ENCODE measurements at regions not wholly inside any gene's neighbourhood (a gene's known extent, or its start where the extent isn't known, plus 50 kb on each side); places are given as distances from the start of the nearest gene placed in this dataset.

DNA sequence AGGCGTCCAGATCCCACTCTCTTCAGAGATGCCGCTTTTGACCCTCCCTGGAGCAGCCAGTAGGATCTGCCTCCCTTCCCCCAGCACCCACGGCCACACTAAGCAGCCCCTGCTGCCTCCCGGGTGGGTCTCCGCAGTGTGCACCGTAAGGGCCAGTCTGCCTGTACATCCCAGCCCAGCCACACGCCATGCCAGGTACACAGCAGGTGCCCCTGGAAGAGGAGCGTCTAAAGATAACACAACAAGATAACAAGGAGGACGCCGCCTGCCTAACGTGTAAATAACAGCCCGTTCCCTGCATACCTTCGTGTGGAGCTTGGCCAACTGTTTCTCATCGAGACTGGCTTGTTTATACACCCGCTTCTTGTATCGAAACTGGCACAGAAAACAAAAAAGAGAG lies 139.4 kb downstream of the SHANK2 start:
- TF ChIP-seq, protein P1, sequence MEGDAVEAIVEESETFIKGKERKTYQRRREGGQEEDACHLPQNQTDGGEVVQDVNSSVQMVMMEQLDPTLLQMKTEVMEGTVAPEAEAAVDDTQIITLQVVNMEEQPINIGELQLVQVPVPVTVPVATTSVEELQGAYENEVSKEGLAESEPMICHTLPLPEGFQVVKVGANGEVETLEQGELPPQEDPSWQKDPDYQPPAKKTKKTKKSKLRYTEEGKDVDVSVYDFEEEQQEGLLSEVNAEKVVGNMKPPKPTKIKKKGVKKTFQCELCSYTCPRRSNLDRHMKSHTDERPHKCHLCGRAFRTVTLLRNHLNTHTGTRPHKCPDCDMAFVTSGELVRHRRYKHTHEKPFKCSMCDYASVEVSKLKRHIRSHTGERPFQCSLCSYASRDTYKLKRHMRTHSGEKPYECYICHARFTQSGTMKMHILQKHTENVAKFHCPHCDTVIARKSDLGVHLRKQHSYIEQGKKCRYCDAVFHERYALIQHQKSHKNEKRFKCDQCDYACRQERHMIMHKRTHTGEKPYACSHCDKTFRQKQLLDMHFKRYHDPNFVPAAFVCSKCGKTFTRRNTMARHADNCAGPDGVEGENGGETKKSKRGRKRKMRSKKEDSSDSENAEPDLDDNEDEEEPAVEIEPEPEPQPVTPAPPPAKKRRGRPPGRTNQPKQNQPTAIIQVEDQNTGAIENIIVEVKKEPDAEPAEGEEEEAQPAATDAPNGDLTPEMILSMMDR (IDR thresholded peaks at IDR 0.05), result no peak
- TF ChIP-seq POLR2AphosphoS5 (IDR thresholded peaks at IDR 0.05; ENCODE audit: insufficient read depth in 1 of 2, low read depth in 1 of 2), result no peak
